Middle frontal gyrus (tissue), 1 donor: ENCODE measurements at regions not wholly inside any gene's neighbourhood (a gene's known extent, or its start where the extent isn't known, plus 50 kb on each side); places are given as distances from the start of the nearest gene placed in this dataset.
"Not testable (repeated sequence)": the region's sequence is repeated elsewhere in the genome, so short reads cannot be mapped to it uniquely, and the experiment has no call there.

ENCODE experiments used
- DNase-seq: peaks from one replicate; pipeline ENCODE4 v3.0.0-alpha.2; 2015; ENCODE audit warnings: low spot score; ENCODE audit errors: extremely low spot score

GRCh38 chr12:38158428-38159091 lies 158.0 kb upstream of the ALG10B start:
- DNase-seq, result no peak

GRCh38 chr12:38159092-38159551 lies 157.5 kb upstream of the ALG10B start:
- no peak for DNase-seq

GRCh38 chr12:38159591-38160317 lies 156.8 kb upstream of the ALG10B start:
- no peak for DNase-seq

- DNase-seq, result no peak
These were observed 156.1 kb upstream of the ALG10B start for GRCh38 chr12:38160318-38161122.

GRCh38 chr12:38161123-38162000 lies 155.2 kb upstream of the ALG10B start:
- no peak for DNase-seq

- DNase-seq, result no peak
These were observed 154.6 kb upstream of the ALG10B start for GRCh38 chr12:38162013-38162412.

- DNase-seq, result no peak
These were observed 153.7 kb upstream of the ALG10B start for GRCh38 chr12:38162708-38163441.

GRCh38 chr12:38163442-38163801 lies 153.2 kb upstream of the ALG10B start:
- DNase-seq, result no peak

GRCh38 chr12:38166225-38166624 lies 150.3 kb upstream of the ALG10B start:
- DNase-seq, result no peak

GRCh38 chr12:38175538-38175937 lies 141.0 kb upstream of the ALG10B start:
- no peak for DNase-seq

- DNase-seq, result not testable (repeated sequence)
These were observed 133.0 kb upstream of the ALG10B start for GRCh38 chr12:38183617-38184016.

- not testable (repeated sequence) for DNase-seq
These were observed 119.3 kb upstream of the ALG10B start for GRCh38 chr12:38197286-38197685.

- no peak for DNase-seq
These were observed 114.9 kb upstream of the ALG10B start for GRCh38 chr12:38201461-38202276.

- DNase-seq, result no peak
These were observed 111.7 kb upstream of the ALG10B start for GRCh38 chr12:38204831-38205230.

- DNase-seq, result no peak
These were observed 94.6 kb upstream of the ALG10B start for GRCh38 chr12:38222011-38222410.

GRCh38 chr12:38238328-38238727 lies 78.2 kb upstream of the ALG10B start:
- not testable (repeated sequence) for DNase-seq

- DNase-seq, result no peak
These were observed 62.8 kb upstream of the ALG10B start for GRCh38 chr12:38253778-38254177.

- DNase-seq, result no peak
These were observed 58.2 kb upstream of the ALG10B start for GRCh38 chr12:38258411-38258810.
